Heart right ventricle (tissue), 16 donors: ENCODE measurements at regions not wholly inside any gene's neighbourhood (a gene's known extent, or its start where the extent isn't known, plus 50 kb on each side); places are given as distances from the start of the nearest gene placed in this dataset.
A peak's percentile ranks its signal among the peaks of the same experiment; 100 is the strongest.
"Not testable (repeated sequence)": the region's sequence is repeated elsewhere in the genome, so short reads cannot be mapped to it uniquely, and the experiment has no call there.

Experiments used
- ATAC-seq, 8 donors: fragments of 200-7000 bp; cut with Tn5 transposase; one replicate each; pipeline ENCODE4 v1.9.1; 2020; ENCODE audit warnings: mild to moderate bottlenecking in 8 of 8, moderate library complexity in 8 of 8, moderate number of reproducible peaks in 1 of 8
- DNase-seq, 2 donors: peaks; one replicate each; pipeline ENCODE4 v3.0.0-alpha.2; 2020
- H3K27ac ChIP-seq, 10 donors: fragments of 200-600 bp; sonication (generic) in 2 of 10; one replicate each; pipeline versions ENCODE4 v1.5.0 to v1.8.0; 2020 to 2022; ENCODE audit warnings: mild to moderate bottlenecking in 3 of 10
- H3K27me3 ChIP-seq, 7 donors: fragments of 200-600 bp; one replicate each; pipeline ENCODE4 v1.8.0; 2021 to 2022; ENCODE audit warnings: mild to moderate bottlenecking in 2 of 7
- H3K36me3 ChIP-seq, 9 donors: fragments of 200-600 bp; sonication (generic) in 1 of 9; one replicate each; pipeline versions ENCODE4 v1.5.0 to v1.8.0; 2020 to 2022; ENCODE audit warnings: mild to moderate bottlenecking in 2 of 9
- H3K4me1 ChIP-seq, 9 donors: fragments of 200-600 bp; sonication (generic) in 1 of 9; one replicate each; pipeline versions ENCODE4 v1.5.0 to v1.8.0; 2020 to 2022; ENCODE audit warnings: mild to moderate bottlenecking in 4 of 9
- H3K4me3 ChIP-seq, 10 donors: fragments of 200-600 bp; sonication (generic) in 2 of 10; one replicate each; pipeline versions ENCODE4 v1.5.0 to v1.8.0; 2020 to 2022; ENCODE audit warnings: mild to moderate bottlenecking in 7 of 10, moderate library complexity in 2 of 10
- H3K9me3 ChIP-seq, 11 donors: fragments of 200-600 bp in 10 of 11; sonication (generic) in 2 of 11; one replicate each; pipeline versions ENCODE4 v1.5.0 to v1.8.0; 2013 to 2022; ENCODE audit warnings: mild to moderate bottlenecking in 2 of 11, control low read depth in 1 of 11, moderate library complexity in 1 of 11
- WGBS, 2 donors: extraction: QIAGEN DNeasy Blood & Tissue Kit; methylation state at CpG; one replicate each; pipeline ENCODE4 v1.1.7; 2013; ENCODE audit warnings: inconsistent platforms in 1 of 2; 5-methylcytosine and 5-hydroxymethylcytosine counted together
- intact Hi-C, 10 donors: fragments of 100-400 bp; cut with DNase I; formaldehyde crosslinking; loops; one replicate each; pipeline versions ENCODE4 v1.11.1 to v1.14.2; 2022
- TF ChIP-seq, protein P1 (sequence below), 9 donors: fragments of 200-600 bp; sonication (generic) in 2 of 9; IDR thresholded peaks; one replicate each; pipeline versions ENCODE4 v1.5.0 to v1.8.0; 2021 to 2022; ENCODE audit warnings: antibody characterized with exemption in 9 of 9, mild to moderate bottlenecking in 5 of 9, moderate library complexity in 1 of 9
- donor health status: Arrhythmogenic right ventricular cardiomyopathy.
- donor health status: ischemic (EF 13 %, LVEDD 7.1; RV severe dilation, severe dysfunction).
- donor health status: healthy with polysubstance abuse.
- donor health status: DM: no; HTN: yes; CAD: no.
- donor health status: DM: no; HTN: no; CAD: no.
- donor health status: ischemic (EF 25% LVEDD 6.9; RV normal size, moderate dysfunction).
- donor health status: ischemic (EF 25% LVEDD 5.7; RV mildly dilated, moderate dysfunction).
- donor health status: healthy.
- donor health status: DM: yes; HTN: yes; CAD: no.
- donor health status: Ischemic cardiomyopathy.
- donor health status: ischemic (EF 35%, LVEDD 5.7; RV mildly dilated, moderate dysfunction).
- donor health status: nonischemic (EF 11% LVEDD 7.7; RV severe dilation, severe dysfunction).
- donor health status: DM: yes; HTN: yes; CAD: no.
- donor health status: PGD.
- donor health status: ischemic (EF 29% LVEDD 5.4; RV normal size, mild dysfunction).
- donor health status: nonischemic (EF 23%, LVEDD 6.1; RV moderate dilation, normal function).

- Histone ChIP-seq H3K4me1 (peaks cover 0 to 7% (median 0%) of the 10 kb centered on the region in 9 donors), H3K36me3 (no peaks in the 10 kb centered on the region), H3K27me3 (no peaks in the 10 kb centered on the region), H3K4me3 (no peak overlapping the region), H3K27ac (no peak overlapping the region), H3K9me3 (peaks cover 0 to 19% (median 0%) of the 10 kb centered on the region in 11 donors)
- DNase-seq: no peak
- 79 to 88% methylated on average over 5 of the region's 5 CpGs for WGBS, 2 donors
- ATAC-seq: peak in 6 of 8 donors; percentile 23 to 64 (median 44)
- intact Hi-C loops: no loop called here
- TF ChIP-seq, protein P1, sequence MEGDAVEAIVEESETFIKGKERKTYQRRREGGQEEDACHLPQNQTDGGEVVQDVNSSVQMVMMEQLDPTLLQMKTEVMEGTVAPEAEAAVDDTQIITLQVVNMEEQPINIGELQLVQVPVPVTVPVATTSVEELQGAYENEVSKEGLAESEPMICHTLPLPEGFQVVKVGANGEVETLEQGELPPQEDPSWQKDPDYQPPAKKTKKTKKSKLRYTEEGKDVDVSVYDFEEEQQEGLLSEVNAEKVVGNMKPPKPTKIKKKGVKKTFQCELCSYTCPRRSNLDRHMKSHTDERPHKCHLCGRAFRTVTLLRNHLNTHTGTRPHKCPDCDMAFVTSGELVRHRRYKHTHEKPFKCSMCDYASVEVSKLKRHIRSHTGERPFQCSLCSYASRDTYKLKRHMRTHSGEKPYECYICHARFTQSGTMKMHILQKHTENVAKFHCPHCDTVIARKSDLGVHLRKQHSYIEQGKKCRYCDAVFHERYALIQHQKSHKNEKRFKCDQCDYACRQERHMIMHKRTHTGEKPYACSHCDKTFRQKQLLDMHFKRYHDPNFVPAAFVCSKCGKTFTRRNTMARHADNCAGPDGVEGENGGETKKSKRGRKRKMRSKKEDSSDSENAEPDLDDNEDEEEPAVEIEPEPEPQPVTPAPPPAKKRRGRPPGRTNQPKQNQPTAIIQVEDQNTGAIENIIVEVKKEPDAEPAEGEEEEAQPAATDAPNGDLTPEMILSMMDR (IDR thresholded peaks at IDR 0.05): no peak
Measured at GRCh38 chr16:58882292-58882691, 148.2 kb upstream of the GOT2 start.

DNA sequence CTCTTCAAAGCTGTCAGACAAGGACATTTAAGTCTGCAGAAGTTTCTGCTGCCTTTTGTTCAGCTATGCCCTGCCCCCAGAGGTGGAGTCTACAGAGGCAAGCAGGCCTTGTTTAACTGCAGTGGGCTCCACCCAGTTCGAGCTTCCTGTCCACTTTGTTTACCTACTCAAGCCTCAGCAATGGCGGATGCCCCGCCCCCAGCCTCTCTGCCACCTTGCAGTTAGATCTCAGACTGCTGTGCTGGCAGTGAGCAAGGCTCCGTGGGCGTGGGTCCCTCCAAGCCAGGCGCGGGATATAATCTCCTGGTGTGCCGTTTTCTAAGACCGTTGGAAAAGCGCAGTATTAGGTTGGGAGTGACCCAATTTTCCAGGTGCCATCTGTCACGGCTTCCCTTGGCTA is 144.5 kb upstream of the GOT2 start:
- H3K4me3 ChIP-seq, intact Hi-C loops, H3K27me3 ChIP-seq, DNase-seq, H3K27ac ChIP-seq, ATAC-seq, H3K36me3 ChIP-seq, H3K4me1 ChIP-seq: not testable (repeated sequence)
- WGBS, 2 donors: 90% methylated on average over 11 of the region's 11 CpGs
- peaks cover 0 to 41% (median 0%) of the 10 kb centered on the region in 11 donors for H3K9me3 ChIP-seq

DNA sequence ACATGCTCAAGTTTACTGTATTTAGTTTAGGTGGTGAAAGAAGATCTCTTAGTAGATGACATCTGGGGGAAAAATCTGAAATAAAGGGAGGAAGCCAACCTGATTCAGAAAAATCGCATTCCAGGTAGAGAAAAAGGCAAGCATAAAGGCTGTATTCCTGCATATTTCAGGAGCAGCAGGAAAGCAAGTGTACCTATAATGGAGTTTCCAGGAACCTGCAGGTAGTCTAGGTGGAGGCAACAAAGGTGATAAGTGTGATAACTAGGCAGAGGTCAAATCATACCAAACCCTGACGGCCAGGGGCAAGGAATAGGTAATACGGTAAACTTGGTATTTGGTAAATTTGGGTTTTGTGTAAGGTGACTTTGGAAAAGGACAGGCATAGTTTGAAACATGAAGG is 132.8 kb upstream of the GOT2 start:
- Histone ChIP-seq H3K4me3 (no peak overlapping the region), H3K36me3 (no peaks in the 10 kb centered on the region), H3K27ac (no peak overlapping the region), H3K27me3 (no peaks in the 10 kb centered on the region), H3K9me3 (no peaks in the 10 kb centered on the region), H3K4me1 (no peaks in the 10 kb centered on the region)
- intact Hi-C loops: no loop called here
- 81 to 84% methylated on average over 3 of the region's 3 CpGs for WGBS, 2 donors
- TF ChIP-seq, protein P1 (IDR thresholded peaks at IDR 0.05): no peak
- no peak for DNase-seq
- ATAC-seq: no peak

DNA sequence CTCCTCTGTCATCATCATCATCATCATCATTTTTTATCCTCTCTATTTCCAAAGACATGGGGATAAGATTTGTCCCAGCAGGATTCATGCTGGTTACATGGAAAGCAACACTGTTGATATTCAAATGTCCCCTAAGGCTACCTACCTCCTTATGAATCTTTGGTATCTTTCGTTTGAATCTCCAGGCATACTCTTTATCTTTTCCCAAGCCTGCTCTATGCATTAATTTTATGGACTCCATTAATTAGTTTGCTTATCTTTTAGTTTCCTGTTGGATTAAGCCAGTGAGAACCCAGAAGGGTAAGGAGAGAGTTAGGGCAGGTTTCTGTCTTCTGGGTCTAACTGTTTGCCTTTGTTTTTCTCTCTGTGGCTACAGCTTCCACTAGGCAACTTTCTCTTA is 129.6 kb upstream of the GOT2 start:
- TF ChIP-seq, protein P1 (IDR thresholded peaks at IDR 0.05): no peak
- intact Hi-C loops: no loop called here
- Histone ChIP-seq H3K27ac (no peak overlapping the region), H3K4me3 (no peak overlapping the region), H3K4me1 (no peaks in the 10 kb centered on the region), H3K27me3 (no peaks in the 10 kb centered on the region), H3K9me3 (no peaks in the 10 kb centered on the region), H3K36me3 (no peaks in the 10 kb centered on the region)
- 69 to 74% methylated on average over 1 of the region's 1 CpG for WGBS, 2 donors
- DNase-seq (no peak), ATAC-seq (no peak)

DNA sequence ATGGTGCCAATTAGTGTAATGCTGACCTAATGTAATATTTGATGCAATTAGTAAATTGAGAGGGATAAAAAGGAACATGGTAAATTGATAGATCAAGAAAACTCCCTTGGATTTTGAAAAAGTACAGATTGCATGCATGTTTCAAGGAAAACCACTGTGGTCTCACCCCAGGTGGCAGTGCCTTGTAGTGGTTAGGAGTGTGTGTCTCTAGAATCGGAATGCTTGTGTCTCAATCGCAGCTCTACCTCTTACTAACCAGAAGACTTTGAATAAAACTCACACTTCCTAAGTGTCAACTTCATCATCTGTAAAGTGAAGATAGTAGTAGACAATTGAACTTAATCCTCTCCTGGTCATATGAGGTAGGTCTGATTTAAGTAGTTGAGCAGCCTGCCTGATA is 128.9 kb upstream of the GOT2 start:
- Histone ChIP-seq H3K9me3 (no peaks in the 10 kb centered on the region), H3K27me3 (no peaks in the 10 kb centered on the region), H3K27ac (no peak overlapping the region), H3K36me3 (no peaks in the 10 kb centered on the region), H3K4me1 (no peaks in the 10 kb centered on the region), H3K4me3 (no peak overlapping the region)
- no peak for DNase-seq
- intact Hi-C loops: no loop called here
- ATAC-seq: no peak
- TF ChIP-seq, protein P1 (IDR thresholded peaks at IDR 0.05): no peak
- 87 to 92% methylated on average over 2 of the region's 2 CpGs for WGBS, 2 donors
